ENCODE measurements at regions not wholly inside any gene's neighbourhood (a gene's known extent, or its start where the extent isn't known, plus 50 kb on each side); places are given as distances from the start of the nearest gene placed in this dataset.

- DNase-seq: no peak
These were observed 83.7 kb upstream of the RASGRP1 start for GRCh38 chr15:38648121-38648843.

GRCh38 chr15:38650384-38650783 is 85.8 kb upstream of the RASGRP1 start:
- no peak for DNase-seq

GRCh38 chr15:38650936-38651327 is 86.3 kb upstream of the RASGRP1 start:
- DNase-seq: no peak

- no peak for DNase-seq
These were observed 86.9 kb upstream of the RASGRP1 start for GRCh38 chr15:38651328-38652038.

- DNase-seq: no peak
These were observed 87.7 kb upstream of the RASGRP1 start for GRCh38 chr15:38652183-38652794.

- DNase-seq: peak; percentile 33
These were observed 88.4 kb upstream of the RASGRP1 start for GRCh38 chr15:38652998-38653397.

GRCh38 chr15:38658431-38658830 is 93.8 kb upstream of the RASGRP1 start:
- no peak for DNase-seq

- DNase-seq: no peak
These were observed 96.1 kb upstream of the RASGRP1 start for GRCh38 chr15:38660738-38661137.

GRCh38 chr15:38662033-38662802 is 97.6 kb upstream of the RASGRP1 start:
- DNase-seq: no peak

- DNase-seq: no peak
These were observed 98.2 kb upstream of the RASGRP1 start for GRCh38 chr15:38662805-38663204.

GRCh38 chr15:38665586-38666305 is 101.1 kb upstream of the RASGRP1 start:
- no peak for DNase-seq

- DNase-seq: no peak
These were observed 102.4 kb upstream of the RASGRP1 start for GRCh38 chr15:38666865-38667510.

GRCh38 chr15:38667890-38668850 is 103.6 kb upstream of the RASGRP1 start:
- DNase-seq: peak; percentile 18

GRCh38 chr15:38668898-38669391 is 104.3 kb upstream of the RASGRP1 start:
- DNase-seq: no peak

GRCh38 chr15:38670128-38671005 is 105.8 kb upstream of the RASGRP1 start:
- no peak for DNase-seq

- no peak for DNase-seq
These were observed 106.4 kb upstream of the RASGRP1 start for GRCh38 chr15:38671006-38671387.

- DNase-seq: no peak
These were observed 107.2 kb upstream of the RASGRP1 start for GRCh38 chr15:38671675-38672254.

- DNase-seq: no peak
These were observed 107.7 kb upstream of the RASGRP1 start for GRCh38 chr15:38672273-38672672.
